22Rv1 (cell line): ENCODE measurements at regions not wholly inside any gene's neighbourhood (a gene's known extent, or its start where the extent isn't known, plus 50 kb on each side); places are given as distances from the start of the nearest gene placed in this dataset.

ENCODE experiments used
- H3K27ac ChIP-seq: fragments of 450-650 bp; 2 replicates; pipeline ENCODE4 v1.5.1; 2017
- ZFX ChIP-seq: fragments of 450-650 bp; IDR thresholded peaks from 2 replicates; pipeline ENCODE4 v1.6.1; 2017; ENCODE audit warnings: antibody characterized with exemption, borderline replicate concordance
- TF ChIP-seq, protein P1 (sequence below): fragments of 450-650 bp; IDR thresholded peaks from 2 replicates; pipeline ENCODE4 v1.5.1; 2017; ENCODE audit warnings: mild to moderate bottlenecking

DNA sequence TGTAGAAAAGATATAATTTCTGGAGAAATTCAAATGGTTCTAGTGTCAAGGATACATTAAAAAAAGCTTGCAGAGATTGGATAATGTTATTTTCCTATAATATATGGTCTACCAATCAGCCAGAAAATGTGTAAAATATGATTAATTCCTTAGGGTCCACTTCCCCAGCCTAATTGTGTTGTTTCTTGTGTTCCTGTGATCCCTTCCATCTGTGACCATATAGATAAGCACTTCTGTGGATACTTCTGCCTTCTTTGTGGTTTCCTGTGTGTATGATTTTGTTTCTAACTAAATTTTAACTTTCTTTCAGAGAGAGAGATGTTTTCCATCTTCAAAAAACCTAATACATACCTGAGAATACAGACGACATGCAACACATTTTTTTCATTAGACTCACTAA is 367.1 kb upstream of the PIK3C3 start:
- H3K27ac ChIP-seq = no peak overlapping the region
- TF ChIP-seq ZFX = no peak
- TF ChIP-seq, protein P1, sequence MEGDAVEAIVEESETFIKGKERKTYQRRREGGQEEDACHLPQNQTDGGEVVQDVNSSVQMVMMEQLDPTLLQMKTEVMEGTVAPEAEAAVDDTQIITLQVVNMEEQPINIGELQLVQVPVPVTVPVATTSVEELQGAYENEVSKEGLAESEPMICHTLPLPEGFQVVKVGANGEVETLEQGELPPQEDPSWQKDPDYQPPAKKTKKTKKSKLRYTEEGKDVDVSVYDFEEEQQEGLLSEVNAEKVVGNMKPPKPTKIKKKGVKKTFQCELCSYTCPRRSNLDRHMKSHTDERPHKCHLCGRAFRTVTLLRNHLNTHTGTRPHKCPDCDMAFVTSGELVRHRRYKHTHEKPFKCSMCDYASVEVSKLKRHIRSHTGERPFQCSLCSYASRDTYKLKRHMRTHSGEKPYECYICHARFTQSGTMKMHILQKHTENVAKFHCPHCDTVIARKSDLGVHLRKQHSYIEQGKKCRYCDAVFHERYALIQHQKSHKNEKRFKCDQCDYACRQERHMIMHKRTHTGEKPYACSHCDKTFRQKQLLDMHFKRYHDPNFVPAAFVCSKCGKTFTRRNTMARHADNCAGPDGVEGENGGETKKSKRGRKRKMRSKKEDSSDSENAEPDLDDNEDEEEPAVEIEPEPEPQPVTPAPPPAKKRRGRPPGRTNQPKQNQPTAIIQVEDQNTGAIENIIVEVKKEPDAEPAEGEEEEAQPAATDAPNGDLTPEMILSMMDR = no peak

DNA sequence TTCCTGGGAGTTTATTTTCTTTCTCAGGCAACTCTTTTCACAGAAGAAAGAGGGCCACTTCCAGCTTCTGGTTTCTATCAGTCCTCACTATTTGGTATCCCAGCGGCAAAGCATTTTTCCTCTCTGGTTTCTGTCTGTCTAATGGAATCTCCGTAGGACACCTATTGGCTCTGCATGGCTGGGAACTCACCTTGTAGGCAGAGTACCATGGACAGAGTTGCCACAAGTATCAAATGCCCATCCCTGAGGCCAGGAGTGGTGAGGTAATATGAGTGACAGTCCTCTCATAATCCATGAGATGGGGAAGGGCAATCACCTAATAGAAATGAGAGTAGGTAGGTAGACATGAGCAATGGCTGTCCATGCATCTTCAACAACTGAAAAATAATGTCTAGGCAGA is 369.5 kb upstream of the PIK3C3 start:
- no peak overlapping the region for H3K27ac ChIP-seq
- TF ChIP-seq ZFX = no peak
- TF ChIP-seq, protein P1 = no peak

DNA sequence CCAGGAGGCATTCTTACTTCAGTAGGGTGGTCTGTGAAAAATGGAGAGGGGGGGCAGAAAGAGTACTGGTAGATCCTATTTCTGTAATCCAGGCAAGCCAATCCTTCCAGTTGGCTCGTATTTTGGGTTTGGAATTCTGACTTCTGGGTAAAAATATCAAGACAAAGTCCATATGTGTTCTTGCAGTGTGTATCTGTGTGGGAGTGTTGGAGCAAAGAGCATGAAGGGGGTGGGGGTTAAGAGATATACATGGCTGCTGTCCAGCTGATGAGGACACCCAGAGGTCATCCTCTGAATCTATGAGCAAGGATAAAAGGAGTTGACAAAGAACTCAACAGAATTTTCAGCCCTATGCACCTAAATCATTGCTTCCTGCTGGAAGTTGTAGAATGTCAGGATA is 375.8 kb upstream of the PIK3C3 start:
- H3K27ac ChIP-seq = no peak overlapping the region
- TF ChIP-seq ZFX = no peak
- TF ChIP-seq, protein P1 = no peak

DNA sequence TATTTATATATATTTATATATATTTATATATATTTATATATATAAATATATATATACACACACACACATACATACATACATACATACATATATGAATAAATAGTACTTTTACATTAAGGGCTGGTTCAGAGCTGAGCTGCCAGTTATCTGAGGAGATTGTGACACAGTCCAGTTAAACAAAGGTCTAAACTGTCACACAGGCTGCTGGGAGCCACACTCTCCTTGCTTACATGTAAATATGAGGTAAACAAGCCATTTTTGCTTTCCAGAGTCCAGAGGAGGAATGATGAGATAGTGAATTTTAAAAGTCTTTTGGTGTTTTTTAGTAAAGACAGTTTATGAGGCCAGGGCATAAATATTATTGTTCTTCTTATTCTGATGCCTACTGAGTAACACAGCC is 377.5 kb upstream of the PIK3C3 start:
- TF ChIP-seq ZFX = no peak
- TF ChIP-seq, protein P1 = no peak
- H3K27ac ChIP-seq = no peak overlapping the region

DNA sequence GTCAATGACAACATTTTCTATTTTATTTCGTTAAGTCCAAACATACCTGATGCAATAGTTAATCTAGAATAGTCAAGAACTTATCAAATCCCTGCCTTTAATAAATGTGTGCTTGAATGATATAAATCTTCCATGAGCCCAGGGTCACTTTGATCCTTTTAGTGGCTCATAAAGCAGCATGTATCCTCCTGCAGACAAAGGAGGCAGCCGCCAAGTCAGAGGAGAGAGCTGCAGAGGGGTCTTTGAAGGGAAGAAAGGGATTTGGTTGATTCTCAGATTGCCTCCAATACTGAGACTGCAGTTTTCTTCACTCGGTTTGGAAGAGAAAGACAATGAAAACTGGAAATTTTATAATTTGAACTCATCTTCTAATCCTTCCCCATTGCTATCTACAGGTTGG is 378.4 kb upstream of the PIK3C3 start:
- TF ChIP-seq, protein P1 = no peak
- TF ChIP-seq ZFX = no peak
- no peak overlapping the region for H3K27ac ChIP-seq

DNA sequence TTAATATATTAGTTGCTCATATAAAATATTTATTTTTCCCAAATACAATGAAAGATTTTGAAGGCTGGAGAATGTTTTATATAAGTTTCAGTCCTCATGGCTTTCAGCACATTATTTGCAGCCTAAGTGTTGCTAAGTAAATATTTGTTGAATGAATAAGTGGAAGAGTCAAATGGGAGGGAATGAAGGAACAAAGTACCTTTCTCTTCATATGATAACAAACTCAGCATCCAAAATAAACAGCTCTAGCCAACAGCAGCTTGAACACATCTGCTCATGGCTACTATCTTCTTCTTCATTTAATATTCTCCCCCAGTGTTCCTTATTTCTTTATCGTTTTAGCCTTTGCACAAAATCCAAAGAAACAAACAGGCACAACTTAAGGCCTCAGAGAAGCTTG is 385.2 kb upstream of the PIK3C3 start:
- H3K27ac ChIP-seq = no peak overlapping the region
- TF ChIP-seq, protein P1 = no peak
- no peak for TF ChIP-seq ZFX

DNA sequence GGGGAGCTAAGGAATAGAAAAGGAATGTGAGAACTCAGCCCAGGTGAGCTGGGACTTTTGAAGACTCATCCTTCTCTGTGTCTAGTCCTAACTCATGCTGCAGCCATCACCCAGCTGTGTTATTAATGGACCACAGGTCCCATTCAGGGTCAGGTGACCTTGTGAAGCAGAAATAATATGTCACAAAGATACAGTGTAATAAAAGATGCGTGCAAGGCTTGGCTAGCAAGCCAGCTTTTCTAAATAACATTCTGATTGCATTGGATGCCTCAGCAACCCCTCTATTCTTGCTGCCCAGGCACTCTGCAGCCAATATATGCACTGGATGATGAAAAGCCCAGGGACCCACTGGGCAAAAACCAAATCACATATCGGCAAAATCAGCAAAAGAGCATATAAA is 393.1 kb upstream of the PIK3C3 start:
- TF ChIP-seq ZFX = no peak
- TF ChIP-seq, protein P1 = no peak
- H3K27ac ChIP-seq = no peak overlapping the region
